ENCODE measurements at regions not wholly inside any gene's neighbourhood (a gene's known extent, or its start where the extent isn't known, plus 50 kb on each side); places are given as distances from the start of the nearest gene placed in this dataset.

DNA sequence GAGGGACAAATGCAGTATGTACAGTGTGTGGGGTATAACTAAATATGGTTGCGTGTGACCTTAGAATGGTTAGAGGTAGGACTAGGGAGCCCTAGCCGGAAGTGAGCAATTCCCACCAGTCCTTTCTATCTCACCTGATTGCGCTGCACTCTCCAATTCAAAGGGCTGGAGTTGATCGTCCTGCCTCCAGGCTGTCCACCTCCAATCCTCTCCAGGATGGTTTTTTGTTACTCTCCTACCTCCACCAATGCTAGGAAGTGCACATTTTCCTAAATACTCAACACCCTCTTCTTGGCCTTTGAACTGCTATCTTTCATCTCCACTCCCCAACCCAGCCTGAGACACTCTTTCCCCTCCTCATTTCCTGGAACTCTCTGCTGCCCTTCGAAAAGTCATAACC is 181.7 kb upstream of the ASIC2 start:
- TF ChIP-seq, protein P1, sequence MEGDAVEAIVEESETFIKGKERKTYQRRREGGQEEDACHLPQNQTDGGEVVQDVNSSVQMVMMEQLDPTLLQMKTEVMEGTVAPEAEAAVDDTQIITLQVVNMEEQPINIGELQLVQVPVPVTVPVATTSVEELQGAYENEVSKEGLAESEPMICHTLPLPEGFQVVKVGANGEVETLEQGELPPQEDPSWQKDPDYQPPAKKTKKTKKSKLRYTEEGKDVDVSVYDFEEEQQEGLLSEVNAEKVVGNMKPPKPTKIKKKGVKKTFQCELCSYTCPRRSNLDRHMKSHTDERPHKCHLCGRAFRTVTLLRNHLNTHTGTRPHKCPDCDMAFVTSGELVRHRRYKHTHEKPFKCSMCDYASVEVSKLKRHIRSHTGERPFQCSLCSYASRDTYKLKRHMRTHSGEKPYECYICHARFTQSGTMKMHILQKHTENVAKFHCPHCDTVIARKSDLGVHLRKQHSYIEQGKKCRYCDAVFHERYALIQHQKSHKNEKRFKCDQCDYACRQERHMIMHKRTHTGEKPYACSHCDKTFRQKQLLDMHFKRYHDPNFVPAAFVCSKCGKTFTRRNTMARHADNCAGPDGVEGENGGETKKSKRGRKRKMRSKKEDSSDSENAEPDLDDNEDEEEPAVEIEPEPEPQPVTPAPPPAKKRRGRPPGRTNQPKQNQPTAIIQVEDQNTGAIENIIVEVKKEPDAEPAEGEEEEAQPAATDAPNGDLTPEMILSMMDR (IDR thresholded peaks at IDR 0.05): no peak
- TF ChIP-seq POLR2A (IDR thresholded peaks at IDR 0.05): no peak

Measured in testis (tissue), 2 donors.